ENCODE measurements at regions not wholly inside any gene's neighbourhood (a gene's known extent, or its start where the extent isn't known, plus 50 kb on each side); places are given as distances from the start of the nearest gene placed in this dataset.

DNA sequence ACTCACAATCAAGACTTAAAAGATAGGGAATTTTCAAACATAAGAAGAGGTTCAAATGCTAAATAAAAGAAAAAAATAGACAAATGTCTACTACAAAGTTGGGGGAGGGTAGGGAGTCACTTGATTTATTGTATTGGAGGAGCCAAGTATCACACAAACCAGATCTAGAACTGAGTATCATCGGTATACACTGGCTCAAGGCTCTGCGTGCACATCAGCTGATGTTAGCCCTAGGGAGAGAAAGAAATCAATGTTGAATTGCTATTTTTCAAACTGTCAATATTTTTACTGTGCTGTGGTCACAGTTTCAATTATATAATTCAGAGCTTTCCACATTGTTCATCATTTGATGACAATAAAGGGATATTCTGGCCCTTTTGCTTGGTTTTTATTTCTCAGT is 54.9 kb upstream of the RXFP2 start:
- no peaks in the 10 kb centered on the region for H3K9me3 ChIP-seq (ENCODE audit: insufficient read depth in 2 of 2, low read depth in 1 of 2, low read length in 1 of 2)
- no peaks in the 10 kb centered on the region for H3K79me1 ChIP-seq (ENCODE audit: low read depth, low read length)
- H3K14ac ChIP-seq (ENCODE audit: insufficient read length), result no peak overlapping the region
- H3K4ac ChIP-seq (replicated peaks; ENCODE audit: insufficient read length, low read depth, low read length), result no peak overlapping the region
- TF ChIP-seq BCL11A (IDR thresholded peaks at IDR 0.05; ENCODE audit: low read depth in 2 of 2, low read length in 2 of 2) (no peak), SIN3A (conservative IDR thresholded peaks at IDR 0.05 in 1 of 2, IDR thresholded peaks at IDR 0.05 in 1 of 2; ENCODE audit: low read depth in 1 of 2, low read length in 2 of 2) (no peak), KDM5A (IDR thresholded peaks at IDR 0.05; ENCODE audit: low read length) (no peak), TAF7 (optimal IDR thresholded peaks at IDR 0.05; ENCODE audit: borderline replicate concordance, low read depth, low read length) (no peak), RBBP5 (IDR thresholded peaks at IDR 0.05; ENCODE audit: borderline replicate concordance, low read depth, low read length) (no peak), BACH1 (IDR thresholded peaks at IDR 0.05; ENCODE audit: low read length) (no peak)
- H3K4me3 ChIP-seq (ENCODE audit: extremely low read depth in 1 of 4, insufficient read depth in 2 of 4, low read depth in 3 of 4, low read length in 4 of 4), result no peak overlapping the region
- H3K27me3 ChIP-seq (replicated peaks in 1 of 4; ENCODE audit: control insufficient read depth in 3 of 4, extremely low read depth in 1 of 4, insufficient read depth in 3 of 4, low read length in 3 of 4), result no peaks in the 10 kb centered on the region
- ChIA-PET CTCF (ENCODE audit: partially characterized antibody) (interaction anchor here (1.1 kb wide), 1 partner anchor 448 kb away, joined by 3 read pairs; no protein-coding TSS in a partner anchor), POLR2A (ENCODE audit: partially characterized antibody) (no interaction called here)
- H2AK5ac ChIP-seq (ENCODE audit: low read depth, low read length), result no peak overlapping the region
- H4K91ac ChIP-seq (replicated peaks; ENCODE audit: insufficient read length, low read length), result no peak overlapping the region
- no peak overlapping the region for H2BK5ac ChIP-seq (ENCODE audit: low read depth, low read length)
- H3K23me2 ChIP-seq (ENCODE audit: low read depth, low read length), result no peaks in the 10 kb centered on the region
- no peaks in the 10 kb centered on the region for H3K79me2 ChIP-seq (ENCODE audit: control insufficient read depth in 1 of 2, insufficient read depth in 2 of 2, low read length in 2 of 2)
- H2BK12ac ChIP-seq (ENCODE audit: low read depth, low read length), result no peak overlapping the region
- no peak overlapping the region for H3K18ac ChIP-seq (ENCODE audit: extremely low read depth, low read length)
- H3K36me3 ChIP-seq (ENCODE audit: control insufficient read depth in 2 of 4, insufficient read depth in 4 of 4, low read length in 3 of 4), result no peaks in the 10 kb centered on the region
- no peak overlapping the region for H3K4me2 ChIP-seq (ENCODE audit: insufficient read depth in 1 of 2, low read depth in 2 of 2, low read length in 2 of 2)
- H2BK20ac ChIP-seq (ENCODE audit: low read length), result no peak overlapping the region
- DNase-seq (ENCODE audit: low read depth in 1 of 2, low spot score in 2 of 2) (no peak), FAIRE-seq (no peak)
- H3K23ac ChIP-seq (ENCODE audit: insufficient read length), result no peak overlapping the region
- H4K20me1 ChIP-seq (replicated peaks in 1 of 2; ENCODE audit: control insufficient read depth in 1 of 2, insufficient read depth in 2 of 2, low read length in 2 of 2), result no peaks in the 10 kb centered on the region
- no peak overlapping the region for H2BK15ac ChIP-seq (ENCODE audit: low read length)
- WGBS, 2 experiments (ENCODE audit: extremely low coverage in 1 of 2, insufficient coverage in 1 of 2, insufficient read length in 1 of 2, insufficient replicate concordance in 2 of 2, low coverage in 1 of 2, low lambda C conversion rate in 2 of 2, missing lambda C conversion rate in 1 of 2), result 97% methylated on average over 2 of the region's 2 CpGs; no CpG with 5 or more reads in 1 of the 2 experiments
- H3K27ac ChIP-seq (ENCODE audit: low read depth, low read length), result no peak overlapping the region
- peaks cover 0 to 3% (median 0%) of the 10 kb centered on the region in 4 experiments; a peak in 3 of 7 replicates for H3K4me1 ChIP-seq (replicated peaks in 1 of 4; ENCODE audit: control insufficient read depth in 3 of 4, insufficient read depth in 4 of 4, low read length in 3 of 4)
- H3K56ac ChIP-seq (replicated peaks; ENCODE audit: insufficient read length, low read depth, low read length), result no peak overlapping the region
- no peak overlapping the region for H2AFZ ChIP-seq (ENCODE audit: low read length)
- H2BK120ac ChIP-seq (replicated peaks; ENCODE audit: low read depth, low read length), result no peak overlapping the region
- no peak overlapping the region for H3K9ac ChIP-seq (replicated peaks in 1 of 4; ENCODE audit: extremely low read depth in 1 of 4, low read depth in 3 of 4, low read length in 3 of 4)
- no peak overlapping the region for H4K5ac ChIP-seq (ENCODE audit: insufficient read length, low read depth, low read length)
- H4K8ac ChIP-seq (ENCODE audit: extremely low read depth, insufficient read depth, low read length), result no peak overlapping the region
